SK-N-SH (cell line): ENCODE measurements at regions not wholly inside any gene's neighbourhood (a gene's known extent, or its start where the extent isn't known, plus 50 kb on each side); places are given as distances from the start of the nearest gene placed in this dataset.

Source experiments
- CTCF ChIA-PET: fragments of 300-600, 350-600 bp; formaldehyde crosslinking; extraction: SDS; loops from one replicate; lab custom pipeline; 2021; lab: Yijun Ruan, JAX
- POLR2A ChIA-PET: fragments of 350-600 bp; sonication (Branson Sonifier 250); formaldehyde crosslinking; extraction: SDS; loops from one replicate; lab custom pipeline; 2020; ENCODE audit warnings: antibody characterized with exemption, inconsistent platforms; lab: Yijun Ruan, JAX
- DNase-seq: peaks from one replicate; pipeline ENCODE4 v3.0.0; 2012
- H2AFZ ChIP-seq: fragments of 200-600 bp; sonication (generic); 2 replicates; pipeline ENCODE4 v1.8.1; 2016; ENCODE audit warnings: antibody characterized with exemption, mild to moderate bottlenecking, low read depth
- H3F3A ChIP-seq: fragments of 200-600 bp; sonication (generic); replicated peaks from 2 replicates; pipeline ENCODE3; 2016; ENCODE audit warnings: antibody characterized with exemption, mild to moderate bottlenecking; ENCODE audit not compliant: insufficient read depth
- H3K27ac ChIP-seq, 2 experiments: fragments of 200-500 bp in 1 of 2; fragments of 200-600 bp in 1 of 2; sonication (Bioruptor generic) in 1 of 2; sonication (generic), shearing (Covaris generic) in 1 of 2; 2 replicates each; pipeline versions ENCODE4 v1.5.1 to v1.6.1; 2014 to 2016; ENCODE audit warnings: low read depth in 2 of 2, inconsistent platforms in 1 of 2, low read length in 1 of 2, mild to moderate bottlenecking in 1 of 2, mixed read lengths in 1 of 2
- H3K27me3 ChIP-seq: fragments of 200-600 bp; sonication (generic), shearing (Covaris generic); 2 replicates; pipeline ENCODE4 v1.6.1; 2016; ENCODE audit warnings: mixed run types; ENCODE audit not compliant: insufficient read depth
- H3K36me3 ChIP-seq, 2 experiments: fragments of 200-500 bp in 1 of 2; fragments of 200-600 bp in 1 of 2; sonication (Bioruptor generic) in 1 of 2; sonication (generic) in 1 of 2; replicated peaks in 1 of 2; 2 replicates each; pipeline versions ENCODE3 to v1.5.1; 2014 to 2016; ENCODE audit warnings: low read length in 1 of 2, mild to moderate bottlenecking in 1 of 2; ENCODE audit not compliant: insufficient read depth in 2 of 2, control insufficient read depth in 1 of 2
- H3K4me1 ChIP-seq, 2 experiments: fragments of 200-500 bp in 1 of 2; fragments of 200-600 bp in 1 of 2; sonication (Bioruptor generic) in 1 of 2; sonication (generic), shearing (Covaris generic) in 1 of 2; 2 replicates each; pipeline versions ENCODE4 v1.5.1 to v1.6.1; 2014 to 2016; ENCODE audit warnings: low read depth in 1 of 2, low read length in 1 of 2, mixed run types in 1 of 2; ENCODE audit not compliant: insufficient read depth in 2 of 2, control insufficient read depth in 1 of 2
- H3K4me2 ChIP-seq: fragments of 200-600 bp; sonication (generic), shearing (Covaris generic); 2 replicates; pipeline ENCODE4 v1.6.1; 2017; ENCODE audit warnings: mixed run types
- H3K4me3 ChIP-seq, 2 experiments: fragments of 200-500 bp in 1 of 2; fragments of 200-600 bp in 1 of 2; sonication (Bioruptor generic) in 1 of 2; sonication (generic), shearing (Covaris generic) in 1 of 2; 2 replicates each; pipeline versions ENCODE4 v1.5.1 to v1.8.1; 2014 to 2016; ENCODE audit warnings: low read depth in 2 of 2, inconsistent platforms in 1 of 2, low read length in 1 of 2, mild to moderate bottlenecking in 1 of 2, mixed read lengths in 1 of 2, moderate library complexity in 1 of 2
- H3K79me2 ChIP-seq: fragments of 200-600 bp; sonication (generic); 2 replicates; pipeline ENCODE4 v1.8.1; 2017; ENCODE audit warnings: mild to moderate bottlenecking; ENCODE audit not compliant: insufficient read depth
- H3K9ac ChIP-seq: fragments of 200-600 bp; sonication (generic); 2 replicates; pipeline ENCODE4 v1.6.1; 2017; ENCODE audit warnings: mixed run types
- H3K9me2 ChIP-seq: fragments of 200-600 bp; sonication (generic); 2 replicates; pipeline ENCODE4 v1.6.1; 2017; ENCODE audit warnings: mixed run types
- H3K9me3 ChIP-seq: fragments of 200-600 bp; sonication (generic); 2 replicates; pipeline ENCODE4 v1.6.1; 2017; ENCODE audit warnings: mixed run types, mild to moderate bottlenecking, moderate library complexity
- H4K20me1 ChIP-seq: fragments of 200-600 bp; sonication (generic); 2 replicates; pipeline ENCODE4 v1.6.1; 2017; ENCODE audit warnings: mild to moderate bottlenecking, mixed run types; ENCODE audit not compliant: insufficient read depth
- CHD2 ChIP-seq: fragments of 150-350 bp; IDR thresholded peaks from 2 replicates; pipeline ENCODE4 v1.6.1; 2018; ENCODE audit warnings: low read length; ENCODE audit not compliant: partially characterized antibody
- CTCF ChIP-seq: fragments of 200-600 bp; sonication (generic); IDR thresholded peaks from 2 replicates; pipeline ENCODE4 v1.6.1; 2017; ENCODE audit warnings: antibody characterized with exemption, mild to moderate bottlenecking, moderate library complexity
- EZH2phosphoT487 ChIP-seq: fragments of 200-600 bp; sonication (generic); IDR thresholded peaks from 2 replicates; pipeline ENCODE4 v1.6.1; 2017; ENCODE audit warnings: low read depth, mixed run types, mild to moderate bottlenecking, antibody characterized with exemption, moderate library complexity, borderline replicate concordance
- FOSL2 ChIP-seq: IDR thresholded peaks from 2 replicates; pipeline ENCODE4 v1.4.0; 2012; ENCODE audit warnings: low read depth, mild to moderate bottlenecking, moderate library complexity, borderline replicate concordance
- FOXJ3 ChIP-seq: sonication (generic); formaldehyde crosslinking; IDR thresholded peaks from 2 replicates; pipeline ENCODE4 v1.5.1; 2020; ENCODE audit warnings: mild to moderate bottlenecking, missing genetic modification reagents
- GABPA ChIP-seq: IDR thresholded peaks from 2 replicates; pipeline ENCODE4 v1.4.0; 2012; ENCODE audit warnings: low read depth, mild to moderate bottlenecking
- IRF3 ChIP-seq: fragments of 150-350 bp; IDR thresholded peaks from 2 replicates; pipeline ENCODE4 v1.6.1; 2016; ENCODE audit warnings: mild to moderate bottlenecking, low read depth, low read length
- JUND ChIP-seq: IDR thresholded peaks from 2 replicates; pipeline ENCODE4 v1.4.0; 2012
- MAX ChIP-seq: IDR thresholded peaks from 2 replicates; pipeline ENCODE4 v1.4.0; 2012; ENCODE audit warnings: low read depth
- MEF2A ChIP-seq: IDR thresholded peaks from 2 replicates; pipeline ENCODE4 v1.4.0; 2012; ENCODE audit warnings: low read depth, borderline replicate concordance
- NRF1 ChIP-seq: IDR thresholded peaks from 2 replicates; pipeline ENCODE4 v1.6.1; 2012; ENCODE audit warnings: low read depth, mild to moderate bottlenecking, low read length
- PBX3 ChIP-seq: IDR thresholded peaks from 2 replicates; pipeline ENCODE4; 2012
- POLR2AphosphoS5 ChIP-seq: IDR thresholded peaks from 2 replicates; pipeline ENCODE4 v1.6.1; 2012; ENCODE audit warnings: low read depth, low read length
- RAD21 ChIP-seq: IDR thresholded peaks from 2 replicates; pipeline ENCODE4 v1.6.1; 2012; ENCODE audit warnings: mild to moderate bottlenecking, low read length
- RCOR1 ChIP-seq: fragments of 150-350 bp; IDR thresholded peaks from 2 replicates; pipeline ENCODE4 v1.6.1; 2017; ENCODE audit warnings: antibody characterized with exemption, low read length
- RXRA ChIP-seq: IDR thresholded peaks from 2 replicates; pipeline ENCODE4 v1.4.0; 2012; ENCODE audit warnings: low read depth, mild to moderate bottlenecking, borderline replicate concordance
- SIN3A ChIP-seq: IDR thresholded peaks from 2 replicates; pipeline ENCODE4 v1.6.1; 2012; ENCODE audit warnings: low read depth, mild to moderate bottlenecking, low read length, moderate library complexity, borderline replicate concordance
- SMC3 ChIP-seq: IDR thresholded peaks from 2 replicates; pipeline ENCODE4 v1.6.1; 2012; ENCODE audit warnings: low read depth, low read length, improper control_type of control experiment
- TCF12 ChIP-seq: IDR thresholded peaks from 2 replicates; pipeline ENCODE4 v1.4.0; 2012
- TEAD4 ChIP-seq: IDR thresholded peaks from 2 replicates; pipeline ENCODE4 v1.4.0; 2012; ENCODE audit warnings: mild to moderate bottlenecking, borderline replicate concordance; ENCODE audit not compliant: insufficient read depth
- WGBS: methylation state at CpG from one replicate; pipeline ENCODE4 v1.1.6; 2017; ENCODE audit warnings: low lambda C conversion rate; 5-methylcytosine and 5-hydroxymethylcytosine counted together

- no peaks in the 10 kb centered on the region for H3K27me3 ChIP-seq
- ChIA-PET CTCF (interaction anchor here (1.7 kb wide), 1 partner anchor 12 kb away, joined by 6 read pairs; no protein-coding TSS in a partner anchor), POLR2A (no interaction called here)
- no peaks in the 10 kb centered on the region for H3K79me2 ChIP-seq
- H3K27ac ChIP-seq = no peak overlapping the region
- H3K4me3 ChIP-seq = no peak overlapping the region
- H3K4me1 ChIP-seq = no peaks in the 10 kb centered on the region
- H4K20me1 ChIP-seq = no peaks in the 10 kb centered on the region
- H2AFZ ChIP-seq = no peak overlapping the region
- H3K36me3 ChIP-seq = no peaks in the 10 kb centered on the region
- no peaks in the 10 kb centered on the region for H3F3A ChIP-seq
- peaks cover 7% of the 10 kb centered on the region; the same call in 1 of the 2 replicates for H3K9me2 ChIP-seq
- no peak overlapping the region for H3K4me2 ChIP-seq
- H3K9me3 ChIP-seq = no peaks in the 10 kb centered on the region; the same call in 1 of the 2 replicates
- TF ChIP-seq RXRA = no peak
- no peak for TF ChIP-seq FOSL2
- TF ChIP-seq MAX = no peak
- no peak for TF ChIP-seq PBX3
- no peak for TF ChIP-seq NRF1
- no peak for TF ChIP-seq SIN3A
- no peak for TF ChIP-seq RCOR1
- no peak for TF ChIP-seq CTCF
- TF ChIP-seq EZH2phosphoT487 = no peak
- no peak for TF ChIP-seq CHD2
- TF ChIP-seq RAD21 = no peak
- TF ChIP-seq MEF2A = no peak
- no peak for TF ChIP-seq JUND
- TF ChIP-seq TCF12 = no peak
- no peak overlapping the region for H3K9ac ChIP-seq
- no peak for DNase-seq
Measured at GRCh38 chr4:64551125-64551524, 141.9 kb upstream of the TECRL start.

GRCh38 chr4:64545593-64545992 is 136.3 kb upstream of the TECRL start:
- no peak overlapping the region for H2AFZ ChIP-seq
- H3K79me2 ChIP-seq = no peaks in the 10 kb centered on the region
- H3K4me2 ChIP-seq = no peak overlapping the region
- H3K9me2 ChIP-seq = no peaks in the 10 kb centered on the region
- WGBS = 58% methylated on average over 15 of the region's 15 CpGs
- POLR2A ChIA-PET = no interaction called here
- H3K27ac ChIP-seq = no peak overlapping the region
- no peaks in the 10 kb centered on the region; the same call in 1 of the 2 replicates for H3K9me3 ChIP-seq
- H3K27me3 ChIP-seq = no peaks in the 10 kb centered on the region; the same call in 1 of the 2 replicates
- CTCF ChIA-PET = no interaction called here
- H3K4me3 ChIP-seq = no peak overlapping the region
- TF ChIP-seq FOXJ3 (no peak), POLR2AphosphoS5 (no peak), IRF3 (no peak), GABPA (no peak), SMC3 (no peak), NRF1 (no peak), TEAD4 (no peak)
- TF ChIP-seq, all 33 proteins: peak for 0
- Histone ChIP-seq H4K20me1 (no peaks in the 10 kb centered on the region), H3K4me1 (no peaks in the 10 kb centered on the region), H3K36me3 (no peaks in the 10 kb centered on the region), H3F3A (no peaks in the 10 kb centered on the region), H3K9ac (no peak overlapping the region)
- DNase-seq = no peak
